Gastroesophageal sphincter (tissue), 3 donors: ENCODE measurements at regions not wholly inside any gene's neighbourhood (a gene's known extent, or its start where the extent isn't known, plus 50 kb on each side); places are given as distances from the start of the nearest gene placed in this dataset.

Source experiments
- EP300 ChIP-seq: sonication (generic); formaldehyde crosslinking; IDR thresholded peaks from one replicate; pipeline ENCODE4 v1.6.1; 2017; ENCODE audit warnings: antibody characterized with exemption, mild to moderate bottlenecking
- POLR2A ChIP-seq, 2 donors: fragments of 450-650 bp; IDR thresholded peaks; one replicate each; pipeline ENCODE4 v1.6.1; 2017; ENCODE audit warnings: antibody characterized with exemption in 2 of 2, mild to moderate bottlenecking in 2 of 2, moderate library complexity in 1 of 2
- POLR2AphosphoS5 ChIP-seq: sonication (generic); formaldehyde crosslinking; IDR thresholded peaks from one replicate; pipeline ENCODE4 v1.6.1; 2017; ENCODE audit warnings: antibody characterized with exemption
- TF ChIP-seq, protein P1 (sequence below), 4 experiments: fragments of 200-600 bp in 2 of 4; fragments of 450-650 bp in 2 of 4; sonication (generic) in 1 of 4; IDR thresholded peaks; one replicate each; pipeline ENCODE4 v1.5.1; 2017 to 2019; ENCODE audit warnings: antibody characterized with exemption in 4 of 4, mild to moderate bottlenecking in 2 of 4, moderate library complexity in 2 of 4

DNA sequence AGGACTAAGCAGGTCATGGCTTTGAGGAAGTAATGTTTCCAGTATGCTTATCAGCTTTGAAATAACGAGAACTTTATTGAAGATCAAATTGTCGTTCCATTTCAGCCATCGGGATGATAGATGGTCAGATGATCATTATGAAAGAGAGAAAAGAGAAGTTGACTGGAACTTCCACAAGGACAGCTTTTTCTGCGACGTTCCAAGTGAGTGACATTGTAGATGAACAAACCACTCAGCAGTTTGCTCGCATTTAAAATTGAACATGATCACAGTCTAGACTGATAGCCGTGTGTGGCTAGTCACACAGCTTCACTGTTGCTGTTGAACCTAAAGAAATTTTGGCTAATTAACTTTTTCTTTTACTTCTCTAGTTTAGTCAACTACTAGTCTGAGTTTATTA lies 151.1 kb downstream of the TLR5 start:
- TF ChIP-seq, protein P1, sequence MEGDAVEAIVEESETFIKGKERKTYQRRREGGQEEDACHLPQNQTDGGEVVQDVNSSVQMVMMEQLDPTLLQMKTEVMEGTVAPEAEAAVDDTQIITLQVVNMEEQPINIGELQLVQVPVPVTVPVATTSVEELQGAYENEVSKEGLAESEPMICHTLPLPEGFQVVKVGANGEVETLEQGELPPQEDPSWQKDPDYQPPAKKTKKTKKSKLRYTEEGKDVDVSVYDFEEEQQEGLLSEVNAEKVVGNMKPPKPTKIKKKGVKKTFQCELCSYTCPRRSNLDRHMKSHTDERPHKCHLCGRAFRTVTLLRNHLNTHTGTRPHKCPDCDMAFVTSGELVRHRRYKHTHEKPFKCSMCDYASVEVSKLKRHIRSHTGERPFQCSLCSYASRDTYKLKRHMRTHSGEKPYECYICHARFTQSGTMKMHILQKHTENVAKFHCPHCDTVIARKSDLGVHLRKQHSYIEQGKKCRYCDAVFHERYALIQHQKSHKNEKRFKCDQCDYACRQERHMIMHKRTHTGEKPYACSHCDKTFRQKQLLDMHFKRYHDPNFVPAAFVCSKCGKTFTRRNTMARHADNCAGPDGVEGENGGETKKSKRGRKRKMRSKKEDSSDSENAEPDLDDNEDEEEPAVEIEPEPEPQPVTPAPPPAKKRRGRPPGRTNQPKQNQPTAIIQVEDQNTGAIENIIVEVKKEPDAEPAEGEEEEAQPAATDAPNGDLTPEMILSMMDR (IDR thresholded peaks at IDR 0.05): no peak
- TF ChIP-seq EP300 (no peak), POLR2A (IDR thresholded peaks at IDR 0.05) (no peak), POLR2AphosphoS5 (no peak)
